ENCODE measurements at regions not wholly inside any gene's neighbourhood (a gene's known extent, or its start where the extent isn't known, plus 50 kb on each side); places are given as distances from the start of the nearest gene placed in this dataset.

DNA sequence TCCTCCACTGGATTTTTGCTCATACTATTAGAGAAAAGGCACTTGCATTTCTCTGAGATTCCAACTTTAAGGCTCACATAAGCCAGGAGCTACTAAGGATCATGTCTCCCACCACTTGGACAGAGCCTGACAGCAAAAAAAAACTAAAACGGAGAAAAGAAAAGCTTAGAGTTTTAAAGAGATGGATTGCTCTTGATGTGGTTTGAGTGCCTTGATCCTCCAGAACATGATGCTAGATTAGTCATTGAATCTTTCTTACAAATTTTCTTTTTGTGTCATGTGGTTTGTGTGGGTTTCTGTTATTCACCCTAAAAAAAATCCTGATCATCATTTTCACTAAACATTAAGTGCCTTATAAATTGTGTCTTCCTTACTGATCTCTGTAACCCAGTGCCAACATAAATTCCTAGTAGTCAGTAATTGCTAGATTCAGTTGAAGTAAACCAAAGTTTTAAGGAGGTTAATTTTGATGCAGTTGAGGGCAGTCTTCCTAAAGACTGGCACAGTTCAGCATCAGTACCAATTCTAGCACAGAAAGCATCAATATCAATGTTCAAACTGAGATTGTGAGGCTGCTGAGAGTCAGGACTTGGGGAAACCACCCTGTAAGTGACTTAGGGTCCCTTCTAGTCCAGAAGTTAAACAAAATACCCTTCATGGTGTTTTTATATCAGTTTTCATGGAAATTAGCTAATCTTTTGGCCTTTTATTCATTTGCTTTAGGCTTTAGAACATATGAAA, 206.3 kb downstream of the RAD51AP2 start:
- Histone ChIP-seq H3K4me3 (no peak overlapping the region), H3K4me1 (no peaks in the 10 kb centered on the region), H3K9me3 (no peaks in the 10 kb centered on the region), H3K27me3 (no peaks in the 10 kb centered on the region), H3K27ac (no peak overlapping the region), H3K36me3 (no peaks in the 10 kb centered on the region)
- no peak for TF ChIP-seq CTCF (IDR thresholded peaks at IDR 0.05)
- DNase-seq = no peak
- intact Hi-C loops (cut with DNase I) = no loop called here
- no peak for ATAC-seq

- intact Hi-C loops (cut with DNase I) = no loop called here
- no peak for TF ChIP-seq CTCF (IDR thresholded peaks at IDR 0.05)
Measured at GRCh38 chr2:17311106-17311619, 207.1 kb downstream of the RAD51AP2 start.

DNA sequence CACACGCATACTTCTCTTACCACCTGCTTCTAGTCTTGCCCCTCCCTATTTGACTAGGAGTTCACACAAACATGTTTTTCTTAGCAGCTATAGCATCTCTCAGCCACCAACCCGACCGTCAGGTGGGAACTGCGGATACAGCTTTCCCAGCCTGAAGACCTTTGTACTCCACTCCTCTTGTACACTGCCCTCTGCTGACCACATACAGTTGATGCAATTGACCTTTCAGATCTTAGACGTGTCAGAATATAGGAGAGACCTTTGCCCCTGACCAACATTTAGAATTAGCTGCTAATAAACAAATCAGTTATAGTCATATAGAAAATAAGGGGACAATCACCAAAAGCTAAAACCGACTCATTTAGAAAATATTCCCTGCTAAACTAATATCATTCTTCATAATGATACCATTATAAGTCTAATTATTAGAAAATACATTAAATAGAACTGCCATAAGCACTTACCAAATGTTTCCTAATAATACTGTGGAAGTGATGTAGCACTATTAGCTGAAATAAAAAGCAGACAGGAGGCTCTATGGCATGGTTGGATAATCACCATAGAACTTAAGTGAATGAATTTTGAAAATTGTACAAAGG, 208.4 kb downstream of the RAD51AP2 start:
- Histone ChIP-seq H3K9me3 (no peaks in the 10 kb centered on the region), H3K27ac (no peak overlapping the region), H3K36me3 (no peaks in the 10 kb centered on the region), H3K27me3 (no peaks in the 10 kb centered on the region), H3K4me1 (no peaks in the 10 kb centered on the region), H3K4me3 (no peak overlapping the region)
- ATAC-seq (peak; percentile 89), DNase-seq (peak in 2 of 4 donors; percentile 22 to 54)
- peak; percentile 49 to 70 for TF ChIP-seq CTCF (IDR thresholded peaks at IDR 0.05)
- intact Hi-C loops (cut with DNase I) = loop anchor here in 1 of 2 donors (10.0 kb wide), 2 partner anchors 165 to 535 kb away; no protein-coding TSS in a partner anchor

More at GRCh38 chr2:17311106-17311619, 207.1 kb downstream of the RAD51AP2 start:
- Histone ChIP-seq H3K9me3 (no peaks in the 10 kb centered on the region), H3K27ac (no peak overlapping the region), H3K36me3 (no peaks in the 10 kb centered on the region), H3K4me1 (no peaks in the 10 kb centered on the region), H3K4me3 (no peak overlapping the region), H3K27me3 (no peaks in the 10 kb centered on the region)
- no peak for ATAC-seq
- no peak for DNase-seq

- Histone ChIP-seq H3K4me3 (no peak overlapping the region), H3K4me1 (no peaks in the 10 kb centered on the region), H3K36me3 (no peaks in the 10 kb centered on the region), H3K9me3 (no peaks in the 10 kb centered on the region), H3K27ac (no peak overlapping the region), H3K27me3 (no peaks in the 10 kb centered on the region)
- DNase-seq = no peak
- intact Hi-C loops (cut with DNase I) = loop anchor here in 1 of 2 donors (10.0 kb wide), 2 partner anchors 164 to 534 kb away; no protein-coding TSS in a partner anchor
- TF ChIP-seq CTCF (IDR thresholded peaks at IDR 0.05) = no peak
- ATAC-seq = no peak
Measured at GRCh38 chr2:17309181-17309580, 209.1 kb downstream of the RAD51AP2 start.

GRCh38 chr2:17306706-17307105, 211.5 kb downstream of the RAD51AP2 start:
- no peaks in the 10 kb centered on the region for H3K36me3 ChIP-seq
- H3K9me3 ChIP-seq = no peaks in the 10 kb centered on the region
- ATAC-seq (no peak), DNase-seq (no peak)
- TF ChIP-seq CTCF (IDR thresholded peaks at IDR 0.05) = no peak
- intact Hi-C loops (cut with DNase I) = loop anchor here in 1 of 2 donors (10.0 kb wide), 2 partner anchors 162 to 532 kb away; no protein-coding TSS in a partner anchor
- no peaks in the 10 kb centered on the region for H3K4me1 ChIP-seq
- no peaks in the 10 kb centered on the region for H3K27me3 ChIP-seq
- no peak overlapping the region for H3K4me3 ChIP-seq
- H3K27ac ChIP-seq = no peak overlapping the region

Data from left lung (tissue), 4 donors.